Naive thymus-derived CD4-positive, alpha-beta T cell (primary cell): ENCODE measurements at regions not wholly inside any gene's neighbourhood (a gene's known extent, or its start where the extent isn't known, plus 50 kb on each side); places are given as distances from the start of the nearest gene placed in this dataset.
A peak's percentile ranks its signal among the peaks of the same experiment; 100 is the strongest.

Experiments
- ATAC-seq: fragments of 150-1000 bp; cut with Tn5 transposase; 2 replicates; pipeline ENCODE4 v1.10.0; 2021; ENCODE audit warnings: mild to moderate bottlenecking, moderate library complexity
- CTCF ChIA-PET: fragments of 350-600 bp; sonication (Branson Sonifier 250); formaldehyde crosslinking; loops from one replicate; lab custom pipeline; 2021; ENCODE audit warnings: antibody characterized with exemption; lab: Charles Lee
- POLR2A ChIA-PET: fragments of 350-600 bp; sonication (Branson Sonifier 250); formaldehyde crosslinking; loops from one replicate; lab custom pipeline; 2021; ENCODE audit warnings: antibody characterized with exemption, inconsistent platforms; lab: Charles Lee
- DNase-seq, 9 donors: peaks; one replicate each; pipeline versions ENCODE4 v3.0.0 to v3.0.0-alpha.2; 2020 to 2022; ENCODE audit warnings: mixed read lengths in 1 of 9
- H3K27ac ChIP-seq: one replicate; pipeline ENCODE4 v1.7.0; 2013; ENCODE audit warnings: mild to moderate bottlenecking, low read depth, low read length, moderate library complexity
- H3K27me3 ChIP-seq, 2 donors: one replicate each; pipeline ENCODE4 v1.7.0; 2013; ENCODE audit warnings: low read length in 2 of 2, mild to moderate bottlenecking in 2 of 2, moderate library complexity in 2 of 2; ENCODE audit not compliant: control insufficient read depth in 2 of 2, insufficient read depth in 2 of 2
- H3K36me3 ChIP-seq, 3 experiments: 1 replicate in 2 of 3; 2 replicates in 1 of 3; pipeline ENCODE4 v1.7.0; 2013; ENCODE audit warnings: low read length in 3 of 3, mild to moderate bottlenecking in 3 of 3, moderate library complexity in 1 of 3; ENCODE audit not compliant: insufficient read depth in 3 of 3, control insufficient read depth in 2 of 3
- H3K4me1 ChIP-seq, 2 donors: one replicate each; pipeline ENCODE4 v1.7.0; 2013; ENCODE audit warnings: low read length in 2 of 2, mild to moderate bottlenecking in 2 of 2, moderate library complexity in 1 of 2; ENCODE audit not compliant: control insufficient read depth in 2 of 2, insufficient read depth in 2 of 2
- H3K4me3 ChIP-seq: 2 replicates; pipeline ENCODE4 v1.7.0; 2013; ENCODE audit warnings: mild to moderate bottlenecking, low read length
- H3K9me3 ChIP-seq, 3 experiments: 1 replicate in 2 of 3; 2 replicates in 1 of 3; pipeline ENCODE4 v1.7.0; 2013; ENCODE audit warnings: low read length in 3 of 3; ENCODE audit not compliant: control insufficient read depth in 2 of 3
- H3K27ac Mint-ChIP-seq, 9 donors: one replicate each; pipeline ENCODE4 v1.8.0; 2020 to 2022; ENCODE audit warnings: mixed read lengths in 9 of 9, mild to moderate bottlenecking in 8 of 9, moderate library complexity in 5 of 9, inconsistent platforms in 2 of 9
- H3K27me3 Mint-ChIP-seq, 5 donors: one replicate each; pipeline ENCODE4 v1.8.0; 2021 to 2022; ENCODE audit warnings: mixed read lengths in 5 of 5, mild to moderate bottlenecking in 1 of 5
- H3K36me3 Mint-ChIP-seq, 5 donors: one replicate each; pipeline ENCODE4 v1.8.0; 2020 to 2022; ENCODE audit warnings: mixed read lengths in 5 of 5, mild to moderate bottlenecking in 3 of 5, inconsistent platforms in 1 of 5
- H3K4me1 Mint-ChIP-seq, 7 donors: one replicate each; pipeline ENCODE4 v1.8.0; 2020 to 2022; ENCODE audit warnings: mixed read lengths in 7 of 7, mild to moderate bottlenecking in 3 of 7, inconsistent platforms in 1 of 7
- H3K4me3 Mint-ChIP-seq, 10 donors: one replicate each; pipeline ENCODE4 v1.8.0; 2020 to 2022; ENCODE audit warnings: mild to moderate bottlenecking in 10 of 10, mixed read lengths in 10 of 10, moderate library complexity in 6 of 10, inconsistent platforms in 2 of 10
- H3K9me3 Mint-ChIP-seq, 11 donors: one replicate each; pipeline ENCODE4 v1.8.0; 2020 to 2022; ENCODE audit warnings: mixed read lengths in 11 of 11, mild to moderate bottlenecking in 4 of 11, inconsistent platforms in 1 of 11, moderate library complexity in 1 of 11
- intact Hi-C, 2 donors: fragments of 100-400 bp; cut with micrococcal nuclease; formaldehyde crosslinking; loops; one replicate each; pipeline ENCODE4 v1.15.1; 2023

- DNase-seq (no peak), ATAC-seq (no peak)
- Histone ChIP-seq H3K27ac (no peak overlapping the region), H3K4me1 (no peaks in the 10 kb centered on the region), H3K36me3 (no peaks in the 10 kb centered on the region), H3K27me3 (no peaks in the 10 kb centered on the region), H3K4me3 (no peak overlapping the region), H3K9me3 (no peaks in the 10 kb centered on the region)
- intact Hi-C loops = no loop called here
- ChIA-PET POLR2A (interaction anchor here (0.6 kb wide), 1 partner anchor 18 kb away, joined by 5 read pairs; no protein-coding TSS in a partner anchor), CTCF (no interaction called here)
- Mint-ChIP-seq H3K27ac (no peak overlapping the region), H3K9me3 (peaks cover 0 to 2% (median 0%) of the 10 kb centered on the region in 11 donors), H3K4me1 (peaks cover 0 to 16% (median 0%) of the 10 kb centered on the region in 7 donors), H3K27me3 (peaks cover 17 to 46% (median 36%) of the 10 kb centered on the region in 5 donors), H3K36me3 (no peaks in the 10 kb centered on the region), H3K4me3 (no peak overlapping the region)
Observed at GRCh38 chr22:22088658-22089458, 106.3 kb upstream of the TOP3B start.

GRCh38 chr22:22087854-22088657 lies 105.5 kb upstream of the TOP3B start:
- Histone ChIP-seq H3K4me1 (no peaks in the 10 kb centered on the region), H3K27ac (no peak overlapping the region), H3K9me3 (no peaks in the 10 kb centered on the region), H3K27me3 (no peaks in the 10 kb centered on the region), H3K4me3 (no peak overlapping the region), H3K36me3 (no peaks in the 10 kb centered on the region)
- Mint-ChIP-seq H3K27me3 (peaks cover 19 to 49% (median 30%) of the 10 kb centered on the region in 5 donors), H3K4me3 (no peak overlapping the region), H3K4me1 (peaks cover 0 to 9% (median 0%) of the 10 kb centered on the region in 7 donors), H3K36me3 (no peaks in the 10 kb centered on the region), H3K27ac (no peak overlapping the region), H3K9me3 (no peaks in the 10 kb centered on the region)
- DNase-seq = no peak
- intact Hi-C loops = no loop called here
- CTCF ChIA-PET = no interaction called here
- POLR2A ChIA-PET = no interaction called here
- ATAC-seq = no peak

- Histone ChIP-seq H3K27ac (no peak overlapping the region), H3K4me3 (no peak overlapping the region), H3K27me3 (no peaks in the 10 kb centered on the region), H3K4me1 (no peaks in the 10 kb centered on the region), H3K36me3 (no peaks in the 10 kb centered on the region), H3K9me3 (no peaks in the 10 kb centered on the region)
- intact Hi-C loops = no loop called here
- Mint-ChIP-seq H3K27me3 (peaks cover 13 to 55% (median 38%) of the 10 kb centered on the region in 5 donors), H3K4me1 (no peaks in the 10 kb centered on the region), H3K9me3 (no peaks in the 10 kb centered on the region), H3K27ac (no peak overlapping the region), H3K4me3 (no peak overlapping the region), H3K36me3 (no peaks in the 10 kb centered on the region)
- CTCF ChIA-PET = no interaction called here
- no peak for ATAC-seq
- DNase-seq = no peak
- POLR2A ChIA-PET = no interaction called here
Observed at GRCh38 chr22:22086501-22087158, 104.0 kb upstream of the TOP3B start.

- POLR2A ChIA-PET = no interaction called here
- Histone ChIP-seq H3K9me3 (no peaks in the 10 kb centered on the region), H3K27ac (no peak overlapping the region), H3K4me1 (no peaks in the 10 kb centered on the region), H3K4me3 (no peak overlapping the region), H3K27me3 (no peaks in the 10 kb centered on the region), H3K36me3 (no peaks in the 10 kb centered on the region)
- no peaks in the 10 kb centered on the region for H3K4me1 Mint-ChIP-seq
- H3K4me3 Mint-ChIP-seq = no peak overlapping the region
- H3K27ac Mint-ChIP-seq = no peak overlapping the region
- peak; percentile 92 for ATAC-seq
- intact Hi-C loops = no loop called here
- peaks cover 0 to 2% (median 0%) of the 10 kb centered on the region in 11 donors for H3K9me3 Mint-ChIP-seq
- H3K27me3 Mint-ChIP-seq = peaks cover 15 to 55% (median 39%) of the 10 kb centered on the region in 5 donors
- no peak for DNase-seq
- CTCF ChIA-PET = no interaction called here
- no peaks in the 10 kb centered on the region for H3K36me3 Mint-ChIP-seq
Observed at GRCh38 chr22:22085702-22086500, 103.3 kb upstream of the TOP3B start.

GRCh38 chr22:22084089-22084711 lies 101.6 kb upstream of the TOP3B start:
- H3K4me3 Mint-ChIP-seq = no peak overlapping the region
- H3K27ac Mint-ChIP-seq = no peak overlapping the region
- intact Hi-C loops = no loop called here
- H3K36me3 Mint-ChIP-seq = no peaks in the 10 kb centered on the region
- POLR2A ChIA-PET = no interaction called here
- H3K4me3 ChIP-seq = no peak overlapping the region
- peaks cover 20 to 49% (median 46%) of the 10 kb centered on the region in 5 donors for H3K27me3 Mint-ChIP-seq
- H3K4me1 Mint-ChIP-seq = no peaks in the 10 kb centered on the region
- no peaks in the 10 kb centered on the region for H3K9me3 ChIP-seq
- ATAC-seq (no peak), DNase-seq (no peak)
- H3K27ac ChIP-seq = no peak overlapping the region
- H3K27me3 ChIP-seq = no peaks in the 10 kb centered on the region
- CTCF ChIA-PET = no interaction called here
- no peaks in the 10 kb centered on the region for H3K36me3 ChIP-seq
- peaks cover 0 to 2% (median 0%) of the 10 kb centered on the region in 11 donors for H3K9me3 Mint-ChIP-seq
- H3K4me1 ChIP-seq = no peaks in the 10 kb centered on the region

- DNase-seq = no peak
- ATAC-seq = no peak
- no peak overlapping the region for H3K27ac ChIP-seq
- no peaks in the 10 kb centered on the region for H3K9me3 ChIP-seq
- Mint-ChIP-seq H3K4me1 (no peaks in the 10 kb centered on the region), H3K4me3 (no peak overlapping the region), H3K27me3 (peaks cover 20 to 47% (median 44%) of the 10 kb centered on the region in 5 donors), H3K27ac (no peak overlapping the region), H3K36me3 (no peaks in the 10 kb centered on the region), H3K9me3 (peaks cover 0 to 2% (median 0%) of the 10 kb centered on the region in 11 donors)
- H3K36me3 ChIP-seq = no peaks in the 10 kb centered on the region
- CTCF ChIA-PET = no interaction called here
- POLR2A ChIA-PET = no interaction called here
- no peaks in the 10 kb centered on the region for H3K4me1 ChIP-seq
- no peak overlapping the region for H3K4me3 ChIP-seq
- H3K27me3 ChIP-seq = no peaks in the 10 kb centered on the region
- intact Hi-C loops = no loop called here
Observed at GRCh38 chr22:22082960-22083359, 100.4 kb upstream of the TOP3B start.
